Erythroblast (primary cell): ENCODE measurements at regions not wholly inside any gene's neighbourhood (a gene's known extent, or its start where the extent isn't known, plus 50 kb on each side); places are given as distances from the start of the nearest gene placed in this dataset.

Experiments used
- DNase-seq, 2 experiments: peaks; one replicate each; lab custom pipeline; 2025; lab: John Stamatoyannopoulos, UW
- GATA1 ChIP-seq: IDR thresholded peaks from 2 replicates; pipeline ENCODE4 v1.6.1; 2011; ENCODE audit warnings: low read depth, mild to moderate bottlenecking, control low read depth, low read length, moderate library complexity
- POLR2A ChIP-seq: IDR thresholded peaks from 2 replicates; pipeline ENCODE4 v1.6.1; 2011; ENCODE audit warnings: mild to moderate bottlenecking, low read length

GRCh38 chr11:127640561-127641451, 640.2 kb upstream of the KIRREL3 start:
- no peak for DNase-seq
- no peak for TF ChIP-seq POLR2A
- TF ChIP-seq GATA1 = no peak

- no peak for TF ChIP-seq GATA1
- no peak for TF ChIP-seq POLR2A
- no peak for DNase-seq
Measured at GRCh38 chr11:127639916-127640315, 639.3 kb upstream of the KIRREL3 start.

GRCh38 chr11:127632976-127633680, 632.6 kb upstream of the KIRREL3 start:
- no peak for DNase-seq

GRCh38 chr11:127632546-127632945, 632.0 kb upstream of the KIRREL3 start:
- no peak for DNase-seq
- no peak for TF ChIP-seq POLR2A
- TF ChIP-seq GATA1 = no peak

More at GRCh38 chr11:127632976-127633680, 632.6 kb upstream of the KIRREL3 start:
- TF ChIP-seq GATA1 (no peak), POLR2A (no peak)

- no peak for TF ChIP-seq GATA1
- TF ChIP-seq POLR2A = no peak
- no peak for DNase-seq
Measured at GRCh38 chr11:127631974-127632373, 631.4 kb upstream of the KIRREL3 start.

GRCh38 chr11:127629200-127629599, 628.6 kb upstream of the KIRREL3 start:
- TF ChIP-seq GATA1 = no peak
- DNase-seq = no peak

GRCh38 chr11:127628458-127628785, 627.9 kb upstream of the KIRREL3 start:
- DNase-seq = no peak
- TF ChIP-seq POLR2A (no peak), GATA1 (no peak)

- TF ChIP-seq GATA1 (no peak), POLR2A (no peak)
- no peak for DNase-seq
Measured at GRCh38 chr11:127627629-127628457, 627.3 kb upstream of the KIRREL3 start.

GRCh38 chr11:127627204-127627603, 626.6 kb upstream of the KIRREL3 start:
- no peak for DNase-seq
- no peak for TF ChIP-seq POLR2A
- no peak for TF ChIP-seq GATA1

GRCh38 chr11:127625402-127625801, 624.8 kb upstream of the KIRREL3 start:
- no peak for DNase-seq
- TF ChIP-seq GATA1 (no peak), POLR2A (no peak)

- DNase-seq = no peak
- no peak for TF ChIP-seq GATA1
Measured at GRCh38 chr11:127624306-127624856, 623.8 kb upstream of the KIRREL3 start.

GRCh38 chr11:127622686-127623085, 622.1 kb upstream of the KIRREL3 start:
- TF ChIP-seq POLR2A = no peak
- no peak for TF ChIP-seq GATA1

GRCh38 chr11:127620671-127621070, 620.1 kb upstream of the KIRREL3 start:
- DNase-seq = no peak

More at GRCh38 chr11:127622686-127623085, 622.1 kb upstream of the KIRREL3 start:
- no peak for DNase-seq

More at GRCh38 chr11:127620671-127621070, 620.1 kb upstream of the KIRREL3 start:
- TF ChIP-seq GATA1 (no peak), POLR2A (no peak)
